ENCODE measurements at regions not wholly inside any gene's neighbourhood (a gene's known extent, or its start where the extent isn't known, plus 50 kb on each side); places are given as distances from the start of the nearest gene placed in this dataset.

DNA sequence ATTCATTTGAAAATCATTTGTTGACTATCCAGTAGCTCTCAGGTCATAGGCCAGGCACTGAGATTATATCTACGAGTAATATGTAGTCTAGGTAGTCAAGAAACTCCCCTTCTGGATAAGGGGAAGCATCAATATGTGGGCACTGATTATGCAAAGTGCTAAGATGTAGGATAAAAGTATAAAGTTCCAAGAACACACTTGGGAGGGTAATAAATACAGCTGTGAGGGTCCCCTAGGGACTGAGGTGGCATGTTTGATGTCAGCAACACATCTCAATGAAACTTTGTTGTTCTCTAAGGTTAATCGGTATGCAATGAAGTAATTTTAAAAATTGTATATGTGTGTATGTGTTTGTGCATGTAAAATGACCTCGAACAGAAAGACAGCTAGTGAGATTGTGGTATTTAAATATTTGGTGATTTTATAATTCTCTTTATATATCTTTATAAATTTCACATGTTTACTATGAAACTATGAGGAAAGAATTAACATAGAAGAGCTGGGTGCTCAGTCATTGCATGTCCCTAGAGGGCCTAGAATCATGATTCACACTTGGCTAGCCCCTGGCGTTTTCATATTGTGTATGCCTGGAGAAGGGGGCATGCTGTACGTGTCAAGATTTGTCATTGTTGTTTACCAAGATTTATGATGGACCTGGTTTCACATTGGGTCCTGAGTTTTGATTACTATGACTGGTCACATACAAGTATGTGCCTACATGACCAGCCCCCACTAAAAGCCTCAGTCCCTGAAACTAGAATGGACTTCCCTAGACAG lies 140.1 kb upstream of the DUSP10 start:
- TF ChIP-seq, protein P1, sequence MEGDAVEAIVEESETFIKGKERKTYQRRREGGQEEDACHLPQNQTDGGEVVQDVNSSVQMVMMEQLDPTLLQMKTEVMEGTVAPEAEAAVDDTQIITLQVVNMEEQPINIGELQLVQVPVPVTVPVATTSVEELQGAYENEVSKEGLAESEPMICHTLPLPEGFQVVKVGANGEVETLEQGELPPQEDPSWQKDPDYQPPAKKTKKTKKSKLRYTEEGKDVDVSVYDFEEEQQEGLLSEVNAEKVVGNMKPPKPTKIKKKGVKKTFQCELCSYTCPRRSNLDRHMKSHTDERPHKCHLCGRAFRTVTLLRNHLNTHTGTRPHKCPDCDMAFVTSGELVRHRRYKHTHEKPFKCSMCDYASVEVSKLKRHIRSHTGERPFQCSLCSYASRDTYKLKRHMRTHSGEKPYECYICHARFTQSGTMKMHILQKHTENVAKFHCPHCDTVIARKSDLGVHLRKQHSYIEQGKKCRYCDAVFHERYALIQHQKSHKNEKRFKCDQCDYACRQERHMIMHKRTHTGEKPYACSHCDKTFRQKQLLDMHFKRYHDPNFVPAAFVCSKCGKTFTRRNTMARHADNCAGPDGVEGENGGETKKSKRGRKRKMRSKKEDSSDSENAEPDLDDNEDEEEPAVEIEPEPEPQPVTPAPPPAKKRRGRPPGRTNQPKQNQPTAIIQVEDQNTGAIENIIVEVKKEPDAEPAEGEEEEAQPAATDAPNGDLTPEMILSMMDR (IDR thresholded peaks at IDR 0.05): no peak
- no peak for TF ChIP-seq POLR2A (IDR thresholded peaks at IDR 0.05)
- ATAC-seq (no peak), DNase-seq (no peak)
- H3K36me3 ChIP-seq (replicated peaks in 1 of 2; ENCODE audit: insufficient read depth in 1 of 2, low read depth in 2 of 2): no peaks in the 10 kb centered on the region
- H3K4me1 ChIP-seq: peaks cover 2% of the 10 kb centered on the region
- intact Hi-C loops (cut with DNase I): no loop called here
- no peak overlapping the region for H3K4me3 ChIP-seq
- H3K27ac ChIP-seq: no peak overlapping the region
- WGBS, 2 donors: 74 to 81% methylated on average over 5 of the region's 5 CpGs
- H3K27me3 ChIP-seq: no peaks in the 10 kb centered on the region
- no peaks in the 10 kb centered on the region for H3K9me3 ChIP-seq

DNA sequence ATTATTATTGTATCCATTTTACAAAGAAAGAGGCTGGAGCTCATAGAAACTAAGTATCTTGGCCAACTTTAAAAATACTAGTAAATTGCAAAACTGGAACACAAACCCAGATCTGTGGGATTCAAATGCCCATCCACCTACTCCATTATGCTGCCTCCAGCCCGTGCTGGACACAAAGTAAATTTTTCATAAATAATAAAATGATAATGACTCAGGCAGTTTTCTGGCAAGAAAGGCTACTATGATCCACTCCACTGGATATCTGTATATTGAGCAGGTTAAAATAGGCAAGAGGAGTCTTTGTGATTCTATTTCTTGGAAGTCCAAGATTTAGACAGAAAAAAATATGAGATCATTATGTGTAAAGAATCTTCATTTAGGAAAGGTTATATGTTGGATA lies 138.3 kb upstream of the DUSP10 start:
- Histone ChIP-seq H3K36me3 (replicated peaks in 1 of 2; ENCODE audit: insufficient read depth in 1 of 2, low read depth in 2 of 2) (no peaks in the 10 kb centered on the region), H3K4me1 (no peaks in the 10 kb centered on the region), H3K4me3 (no peak overlapping the region), H3K27ac (no peak overlapping the region), H3K9me3 (no peaks in the 10 kb centered on the region), H3K27me3 (no peaks in the 10 kb centered on the region)
- ATAC-seq (no peak), DNase-seq (no peak)
- WGBS, 2 donors: 38 to 40% methylated on average over 1 of the region's 1 CpG
- TF ChIP-seq POLR2A (IDR thresholded peaks at IDR 0.05): no peak
- TF ChIP-seq, protein P1 (IDR thresholded peaks at IDR 0.05): no peak
- intact Hi-C loops (cut with DNase I): no loop called here

DNA sequence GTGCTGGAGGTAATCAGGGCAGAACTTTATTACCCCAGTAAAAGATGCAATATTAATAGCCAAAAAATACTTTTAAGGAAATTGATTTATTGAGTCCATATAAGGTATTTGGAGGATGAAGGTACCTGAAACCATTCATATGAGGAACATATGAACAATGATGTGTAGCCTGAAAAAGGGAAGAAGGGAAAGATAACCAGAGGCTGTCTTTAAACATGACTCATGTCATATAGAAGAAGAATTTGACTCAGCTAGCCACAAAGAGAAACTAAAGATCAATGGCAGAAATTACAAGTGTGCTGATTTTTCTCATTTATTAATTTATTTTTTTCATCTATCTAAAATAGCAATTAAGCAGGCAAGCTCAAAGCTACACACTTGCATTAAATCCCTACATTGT lies 136.2 kb upstream of the DUSP10 start:
- TF ChIP-seq, protein P1 (IDR thresholded peaks at IDR 0.05): no peak
- TF ChIP-seq POLR2A (IDR thresholded peaks at IDR 0.05): no peak
- DNase-seq (no peak), ATAC-seq (no peak)
- H3K36me3 ChIP-seq (replicated peaks in 1 of 2; ENCODE audit: insufficient read depth in 1 of 2, low read depth in 2 of 2): no peaks in the 10 kb centered on the region
- intact Hi-C loops (cut with DNase I): no loop called here
- H3K4me3 ChIP-seq: no peak overlapping the region
- H3K27ac ChIP-seq: no peak overlapping the region
- H3K27me3 ChIP-seq: no peaks in the 10 kb centered on the region
- no peaks in the 10 kb centered on the region for H3K4me1 ChIP-seq
- no peaks in the 10 kb centered on the region for H3K9me3 ChIP-seq

DNA sequence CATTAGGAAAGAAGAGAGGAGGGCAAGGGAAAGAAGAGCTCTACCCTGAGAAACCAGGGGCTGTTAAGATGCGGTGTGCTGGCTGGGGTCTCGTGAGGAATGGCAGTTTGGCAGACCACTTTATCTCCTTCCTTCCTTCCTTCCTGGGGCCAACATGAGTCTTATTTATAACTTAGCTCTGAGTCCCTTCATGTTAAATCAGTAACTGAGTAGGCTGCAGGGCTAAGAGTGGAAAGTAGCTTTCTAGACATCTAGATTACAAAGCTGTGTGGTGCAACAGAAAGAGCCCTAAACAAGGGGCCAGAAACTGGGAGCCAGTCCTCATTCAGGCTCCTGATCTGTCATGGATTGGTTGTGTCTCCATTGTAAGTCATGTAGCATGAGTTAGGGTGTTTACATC lies 135.4 kb upstream of the DUSP10 start:
- ATAC-seq (no peak), DNase-seq (no peak)
- 69 to 73% methylated on average over 2 of the region's 2 CpGs for WGBS, 2 donors
- Histone ChIP-seq H3K27ac (no peak overlapping the region), H3K4me3 (no peak overlapping the region), H3K36me3 (replicated peaks in 1 of 2; ENCODE audit: insufficient read depth in 1 of 2, low read depth in 2 of 2) (no peaks in the 10 kb centered on the region), H3K9me3 (no peaks in the 10 kb centered on the region), H3K27me3 (no peaks in the 10 kb centered on the region), H3K4me1 (no peaks in the 10 kb centered on the region)
- intact Hi-C loops (cut with DNase I): no loop called here
- TF ChIP-seq POLR2A (IDR thresholded peaks at IDR 0.05): no peak
- TF ChIP-seq, protein P1 (IDR thresholded peaks at IDR 0.05): no peak

DNA sequence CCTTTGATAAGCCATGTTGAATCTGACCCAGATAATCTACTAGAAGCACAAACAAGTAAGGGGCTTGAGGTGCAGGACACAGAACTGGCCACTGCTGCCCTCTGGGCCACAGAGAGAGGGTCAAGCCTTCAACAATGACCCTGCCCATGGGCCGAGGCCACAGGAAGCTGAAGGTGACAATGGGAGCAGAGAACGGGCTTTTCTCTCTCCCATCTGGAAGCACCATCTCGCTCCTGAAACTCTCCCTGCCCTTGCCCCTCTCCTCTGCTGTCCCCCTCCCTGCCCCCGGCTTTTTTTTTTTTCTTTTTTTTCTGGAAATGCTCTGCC lies 133.1 kb upstream of the DUSP10 start:
- H3K4me1 ChIP-seq: no peaks in the 10 kb centered on the region
- intact Hi-C loops (cut with DNase I): no loop called here
- TF ChIP-seq POLR2A (IDR thresholded peaks at IDR 0.05): no peak
- TF ChIP-seq, protein P1 (IDR thresholded peaks at IDR 0.05): no peak
- H3K4me3 ChIP-seq: no peak overlapping the region
- H3K27me3 ChIP-seq: no peaks in the 10 kb centered on the region
- H3K9me3 ChIP-seq: no peaks in the 10 kb centered on the region
- no peak overlapping the region for H3K27ac ChIP-seq
- H3K36me3 ChIP-seq (replicated peaks in 1 of 2; ENCODE audit: insufficient read depth in 1 of 2, low read depth in 2 of 2): no peaks in the 10 kb centered on the region
- no peak for DNase-seq
- 72 to 76% methylated on average over 4 of the region's 4 CpGs for WGBS, 2 donors
- ATAC-seq: no peak
